Brain microvascular endothelial cell (primary cell): ENCODE measurements at regions not wholly inside any gene's neighbourhood (a gene's known extent, or its start where the extent isn't known, plus 50 kb on each side); places are given as distances from the start of the nearest gene placed in this dataset.
A peak's percentile ranks its signal among the peaks of the same experiment; 100 is the strongest.

Experiments
- DNase-seq: peaks from one replicate; pipeline ENCODE4 v3.0.0-alpha.2; 2020
- H3K27ac ChIP-seq: fragments of 250-450 bp; sonication (Bioruptor Pico); 2 replicates; pipeline ENCODE4 v1.5.1; 2020; ENCODE audit warnings: mild to moderate bottlenecking, moderate library complexity
- H3K27me3 ChIP-seq: fragments of 250-450 bp; sonication (Bioruptor Pico); replicated peaks from 2 replicates; pipeline ENCODE4 v1.5.1; 2020; ENCODE audit warnings: mild to moderate bottlenecking
- H3K36me3 ChIP-seq: fragments of 250-450 bp; sonication (Bioruptor Pico); replicated peaks from 2 replicates; pipeline ENCODE4 v1.5.1; 2020; ENCODE audit warnings: mild to moderate bottlenecking
- H3K4me3 ChIP-seq: 2 replicates; pipeline ENCODE4 v1.5.1; 2011; ENCODE audit warnings: low read depth, mild to moderate bottlenecking, control low read depth, low read length, moderate library complexity
- in situ Hi-C: cut with HindIII; loops from 2 replicates; pipeline ENCODE4 v1.10.0; 2017; ENCODE audit warnings: low sequenced_read_pairs, low pct_ligation_motif_present
- TF ChIP-seq, protein P1 (sequence below): IDR thresholded peaks from 2 replicates; pipeline ENCODE4 v1.5.1; 2011; ENCODE audit warnings: low read depth, mild to moderate bottlenecking, moderate library complexity, low read length, control low read depth, inconsistent platforms; ENCODE audit errors: missing control alignments

DNA sequence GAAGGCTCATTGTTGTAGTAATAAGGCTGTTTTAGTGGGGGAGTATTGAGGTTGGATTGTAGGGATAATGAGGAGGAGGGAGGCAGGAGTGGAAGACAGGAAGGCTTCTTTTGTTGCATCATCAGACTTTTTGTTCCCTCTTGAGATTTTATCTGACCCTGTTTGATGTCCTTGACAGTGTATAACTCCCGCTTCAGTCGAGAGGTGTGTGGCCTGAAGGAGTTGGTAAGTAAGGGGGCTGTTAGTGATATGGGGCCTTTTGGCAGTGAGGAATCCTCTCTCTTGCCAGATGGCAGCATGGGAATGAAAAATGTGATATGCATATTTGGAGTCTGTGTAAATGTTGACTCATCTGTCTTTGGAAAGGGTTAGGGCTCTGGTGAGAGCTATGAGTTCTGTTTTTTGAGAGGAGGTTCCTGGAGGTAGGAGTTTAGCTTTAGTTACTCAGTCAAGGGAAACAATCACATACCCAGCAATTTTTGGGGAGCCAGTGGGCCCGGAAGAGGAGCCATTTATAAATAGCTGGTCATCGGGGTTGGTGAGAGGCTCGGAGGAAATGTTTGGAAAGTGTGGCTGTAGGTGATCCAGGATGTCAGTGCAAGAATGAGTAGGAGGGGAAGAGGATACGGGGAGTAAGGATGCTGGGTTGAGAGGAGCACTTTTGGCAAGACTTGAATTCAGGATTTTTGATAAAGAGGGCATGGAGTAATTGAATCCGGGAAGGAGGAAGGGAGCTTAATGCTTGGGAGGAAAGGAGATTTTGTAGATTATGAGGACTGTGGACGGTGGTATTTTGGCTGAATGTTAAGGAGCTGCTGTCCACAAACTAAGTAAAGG, 136.7 kb upstream of the ETV3 start:
- DNase-seq = peak; percentile 39
- TF ChIP-seq, protein P1, sequence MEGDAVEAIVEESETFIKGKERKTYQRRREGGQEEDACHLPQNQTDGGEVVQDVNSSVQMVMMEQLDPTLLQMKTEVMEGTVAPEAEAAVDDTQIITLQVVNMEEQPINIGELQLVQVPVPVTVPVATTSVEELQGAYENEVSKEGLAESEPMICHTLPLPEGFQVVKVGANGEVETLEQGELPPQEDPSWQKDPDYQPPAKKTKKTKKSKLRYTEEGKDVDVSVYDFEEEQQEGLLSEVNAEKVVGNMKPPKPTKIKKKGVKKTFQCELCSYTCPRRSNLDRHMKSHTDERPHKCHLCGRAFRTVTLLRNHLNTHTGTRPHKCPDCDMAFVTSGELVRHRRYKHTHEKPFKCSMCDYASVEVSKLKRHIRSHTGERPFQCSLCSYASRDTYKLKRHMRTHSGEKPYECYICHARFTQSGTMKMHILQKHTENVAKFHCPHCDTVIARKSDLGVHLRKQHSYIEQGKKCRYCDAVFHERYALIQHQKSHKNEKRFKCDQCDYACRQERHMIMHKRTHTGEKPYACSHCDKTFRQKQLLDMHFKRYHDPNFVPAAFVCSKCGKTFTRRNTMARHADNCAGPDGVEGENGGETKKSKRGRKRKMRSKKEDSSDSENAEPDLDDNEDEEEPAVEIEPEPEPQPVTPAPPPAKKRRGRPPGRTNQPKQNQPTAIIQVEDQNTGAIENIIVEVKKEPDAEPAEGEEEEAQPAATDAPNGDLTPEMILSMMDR = no peak
- Histone ChIP-seq H3K27ac (no peak overlapping the region), H3K4me3 (no peak overlapping the region), H3K36me3 (no peaks in the 10 kb centered on the region), H3K27me3 (no peaks in the 10 kb centered on the region)
- in situ Hi-C loops = no loop called here

DNA sequence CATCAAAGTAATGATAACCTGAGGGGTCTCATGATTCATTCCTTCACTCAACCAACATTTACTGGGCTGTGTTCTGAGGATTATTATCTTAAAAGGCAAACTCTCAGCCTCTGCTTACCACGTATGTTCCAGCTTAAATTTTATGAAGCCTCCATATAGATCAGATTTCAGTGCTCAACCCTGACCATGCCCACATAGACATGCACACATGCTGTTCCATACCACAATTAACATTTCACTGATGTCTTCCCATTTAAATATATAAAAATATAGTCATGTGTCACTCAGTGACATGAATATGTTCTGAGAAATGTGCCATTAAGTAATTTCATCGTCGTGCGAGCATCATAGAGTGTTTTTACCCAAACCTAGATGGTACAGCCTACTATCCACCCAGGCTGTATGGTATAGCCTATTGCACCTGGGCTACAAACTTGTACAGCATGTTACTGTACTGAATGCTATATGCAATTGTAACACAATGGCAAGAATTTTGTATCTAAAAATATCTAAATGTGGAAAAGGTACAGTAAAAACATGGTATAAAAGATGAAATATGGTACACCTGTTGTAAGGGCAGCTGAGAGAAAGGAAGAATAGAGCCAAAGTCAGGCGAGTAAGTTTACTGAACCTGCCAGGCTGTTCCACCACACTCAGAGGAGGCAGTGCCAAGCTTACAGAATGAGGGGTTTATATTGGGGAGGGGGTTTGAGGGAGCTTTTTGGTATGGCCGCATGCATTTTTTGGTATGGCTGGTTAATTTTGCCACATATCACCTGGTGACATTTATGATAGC, 134.7 kb upstream of the ETV3 start:
- H3K27me3 ChIP-seq = no peaks in the 10 kb centered on the region
- TF ChIP-seq, protein P1 = no peak
- in situ Hi-C loops = no loop called here
- no peak for DNase-seq
- no peak overlapping the region for H3K4me3 ChIP-seq
- no peaks in the 10 kb centered on the region for H3K36me3 ChIP-seq
- H3K27ac ChIP-seq = no peak overlapping the region

DNA sequence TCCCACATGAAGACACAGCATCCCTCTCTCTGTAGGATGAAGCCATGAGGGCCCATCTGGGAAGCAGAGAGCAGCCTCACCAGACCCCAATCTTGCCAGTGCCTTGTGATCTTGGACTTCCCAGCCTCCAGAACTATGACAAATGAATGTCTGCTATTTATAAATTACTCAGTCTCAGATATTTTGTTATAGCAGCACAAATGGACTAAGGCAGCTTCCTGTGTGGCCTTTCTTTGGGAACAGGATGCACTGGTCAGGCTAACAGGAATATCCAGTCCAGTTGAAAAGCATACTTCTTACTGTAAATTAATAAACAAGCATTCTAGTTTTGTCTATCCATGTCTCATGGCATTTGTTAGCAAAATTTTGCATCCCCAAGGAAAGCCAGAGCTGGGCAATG, 134.1 kb upstream of the ETV3 start:
- in situ Hi-C loops = no loop called here
- H3K4me3 ChIP-seq = no peak overlapping the region
- no peaks in the 10 kb centered on the region for H3K36me3 ChIP-seq
- TF ChIP-seq, protein P1 = no peak
- H3K27ac ChIP-seq = no peak overlapping the region
- no peak for DNase-seq
- no peaks in the 10 kb centered on the region for H3K27me3 ChIP-seq

DNA sequence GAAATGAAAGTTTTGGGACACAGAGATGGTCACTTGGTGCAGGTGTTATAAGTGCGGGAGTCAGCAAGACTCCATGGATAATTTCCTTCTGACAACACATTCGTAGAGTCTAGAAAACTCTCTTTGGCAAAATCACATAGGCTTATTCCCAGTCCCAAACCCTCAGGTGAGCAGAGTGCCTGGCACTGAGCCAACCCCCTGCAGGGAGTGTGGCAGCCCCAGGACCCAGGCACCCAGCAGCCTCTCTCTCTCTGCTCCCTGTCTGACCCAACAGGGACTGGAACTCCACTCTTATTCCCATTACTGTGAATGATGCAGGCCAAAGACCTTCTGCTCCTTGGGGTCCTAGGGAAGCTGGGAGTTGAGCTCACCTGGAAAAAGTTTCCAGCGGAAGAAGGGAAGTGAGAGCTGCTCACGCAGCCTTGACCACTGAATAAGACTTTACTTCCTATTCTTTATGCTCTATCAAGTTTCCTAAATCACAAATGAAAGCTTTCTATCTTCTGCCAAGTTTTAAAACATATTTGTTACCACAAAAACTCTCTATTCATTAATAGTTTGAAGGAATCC, 132.6 kb upstream of the ETV3 start:
- TF ChIP-seq, protein P1 = no peak
- no peak overlapping the region for H3K27ac ChIP-seq
- in situ Hi-C loops = no loop called here
- H3K4me3 ChIP-seq = no peak overlapping the region
- H3K36me3 ChIP-seq = no peaks in the 10 kb centered on the region
- DNase-seq = no peak
- no peaks in the 10 kb centered on the region for H3K27me3 ChIP-seq

DNA sequence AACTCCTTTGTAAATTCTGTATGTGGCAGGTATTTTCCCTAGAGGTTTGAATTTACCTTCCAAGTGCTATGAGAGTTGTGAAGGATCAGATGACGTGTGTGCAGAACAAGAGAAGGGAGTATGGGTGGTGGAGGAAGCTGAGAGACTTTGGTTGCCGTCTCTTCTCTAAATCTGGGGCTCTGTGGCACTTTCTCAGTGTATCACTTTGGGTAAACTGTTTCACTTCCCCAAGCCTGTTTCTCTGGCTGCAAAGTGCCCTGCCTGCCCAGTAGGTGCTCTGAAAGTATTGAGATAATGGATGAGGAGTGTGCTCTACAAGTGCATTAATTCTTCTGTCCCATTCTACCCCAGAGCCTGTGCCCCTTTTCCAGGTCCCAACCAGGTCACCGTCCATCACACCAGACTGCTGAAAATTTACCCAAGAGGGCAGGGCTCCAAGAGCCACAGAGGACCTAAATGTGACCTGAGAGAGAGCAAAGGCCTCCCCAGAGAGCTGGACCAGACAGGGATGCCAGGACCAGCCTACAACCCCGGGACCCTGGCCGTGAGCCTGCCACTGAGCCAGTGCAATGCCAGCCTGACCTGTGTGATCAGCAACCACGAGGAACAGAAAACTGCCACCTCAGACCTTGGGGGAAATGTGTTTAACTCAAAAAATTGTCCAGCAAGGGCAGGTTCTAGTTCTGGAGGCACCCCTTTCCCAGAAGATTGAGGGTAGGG, 131.6 kb upstream of the ETV3 start:
- no peak overlapping the region for H3K4me3 ChIP-seq
- TF ChIP-seq, protein P1 = no peak
- H3K27me3 ChIP-seq = no peaks in the 10 kb centered on the region
- H3K27ac ChIP-seq = no peak overlapping the region
- in situ Hi-C loops = no loop called here
- no peak for DNase-seq
- no peaks in the 10 kb centered on the region for H3K36me3 ChIP-seq
